SK-N-SH (cell line): ENCODE measurements at regions not wholly inside any gene's neighbourhood (a gene's known extent, or its start where the extent isn't known, plus 50 kb on each side); places are given as distances from the start of the nearest gene placed in this dataset.

Experiments used
- MEF2A ChIP-seq: IDR thresholded peaks from 2 replicates; pipeline ENCODE4 v1.4.0; 2012; ENCODE audit warnings: low read depth, borderline replicate concordance
- TF ChIP-seq, protein P1 (sequence below): fragments of 200-600 bp; sonication (generic); IDR thresholded peaks from 2 replicates; pipeline ENCODE4 v1.6.1; 2017; ENCODE audit warnings: antibody characterized with exemption, mild to moderate bottlenecking, moderate library complexity

GRCh38 chr19:27843861-27844260, 1369.1 kb downstream of the UQCRFS1 start:
- TF ChIP-seq MEF2A, result no peak
- TF ChIP-seq, protein P1, sequence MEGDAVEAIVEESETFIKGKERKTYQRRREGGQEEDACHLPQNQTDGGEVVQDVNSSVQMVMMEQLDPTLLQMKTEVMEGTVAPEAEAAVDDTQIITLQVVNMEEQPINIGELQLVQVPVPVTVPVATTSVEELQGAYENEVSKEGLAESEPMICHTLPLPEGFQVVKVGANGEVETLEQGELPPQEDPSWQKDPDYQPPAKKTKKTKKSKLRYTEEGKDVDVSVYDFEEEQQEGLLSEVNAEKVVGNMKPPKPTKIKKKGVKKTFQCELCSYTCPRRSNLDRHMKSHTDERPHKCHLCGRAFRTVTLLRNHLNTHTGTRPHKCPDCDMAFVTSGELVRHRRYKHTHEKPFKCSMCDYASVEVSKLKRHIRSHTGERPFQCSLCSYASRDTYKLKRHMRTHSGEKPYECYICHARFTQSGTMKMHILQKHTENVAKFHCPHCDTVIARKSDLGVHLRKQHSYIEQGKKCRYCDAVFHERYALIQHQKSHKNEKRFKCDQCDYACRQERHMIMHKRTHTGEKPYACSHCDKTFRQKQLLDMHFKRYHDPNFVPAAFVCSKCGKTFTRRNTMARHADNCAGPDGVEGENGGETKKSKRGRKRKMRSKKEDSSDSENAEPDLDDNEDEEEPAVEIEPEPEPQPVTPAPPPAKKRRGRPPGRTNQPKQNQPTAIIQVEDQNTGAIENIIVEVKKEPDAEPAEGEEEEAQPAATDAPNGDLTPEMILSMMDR, result no peak
